ENCODE measurements at regions not wholly inside any gene's neighbourhood (a gene's known extent, or its start where the extent isn't known, plus 50 kb on each side); places are given as distances from the start of the nearest gene placed in this dataset.
"Not testable (repeated sequence)": the region's sequence is repeated elsewhere in the genome, so short reads cannot be mapped to it uniquely, and the experiment has no call there.

- no peak for DNase-seq
These were observed 61.2 kb downstream of the VIP start for GRCh38 chr6:152811785-152812184.

DNA sequence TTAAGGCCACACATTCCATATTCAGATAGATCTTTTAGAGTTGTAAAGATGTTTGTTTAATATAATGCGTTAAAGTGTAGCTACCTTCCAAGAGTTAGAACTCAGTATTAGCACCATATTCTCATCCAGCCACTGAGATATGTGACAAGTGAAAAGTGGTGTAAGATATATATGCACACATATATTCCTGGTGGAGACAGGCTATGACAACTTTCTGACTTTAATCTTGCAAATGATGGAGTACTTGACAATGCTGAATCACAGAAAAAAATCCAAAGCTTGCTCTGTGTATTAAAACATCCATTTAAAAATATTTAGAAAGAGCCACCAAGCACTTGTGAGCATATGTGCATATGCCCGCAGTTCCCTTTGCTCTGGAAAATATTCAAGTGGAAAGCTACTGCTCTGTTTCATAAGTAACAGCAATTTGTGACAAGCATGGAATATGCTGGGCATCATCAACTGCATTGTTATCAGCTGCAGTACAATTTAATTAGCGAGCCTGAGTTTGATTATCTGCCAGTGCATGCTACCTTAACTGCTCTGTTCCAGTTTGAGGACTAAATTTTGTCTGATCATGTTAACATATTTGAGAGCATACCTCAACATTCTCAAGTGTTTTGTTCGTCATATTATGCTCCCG is 64.8 kb downstream of the VIP start:
- no peak for DNase-seq

DNA sequence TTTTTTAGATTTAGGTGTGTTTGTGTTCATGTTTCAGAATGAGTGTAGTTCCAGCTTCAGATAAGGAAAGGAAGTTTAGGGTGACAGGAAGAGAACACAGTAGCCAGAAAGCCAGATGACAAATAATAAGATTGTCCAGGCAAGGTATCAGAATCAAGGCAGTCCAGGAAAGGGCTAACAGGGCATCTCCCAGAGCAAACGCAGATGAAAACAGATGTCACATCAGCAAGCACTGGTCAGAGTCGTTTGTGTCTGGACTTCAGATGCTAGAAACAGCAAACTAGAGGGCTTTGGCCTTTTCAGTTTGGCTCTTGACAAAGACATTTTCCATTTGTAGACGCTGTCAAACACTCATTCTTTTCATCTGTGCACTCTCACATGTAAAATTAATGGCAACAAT is 65.5 kb downstream of the VIP start:
- DNase-seq = no peak

DNA sequence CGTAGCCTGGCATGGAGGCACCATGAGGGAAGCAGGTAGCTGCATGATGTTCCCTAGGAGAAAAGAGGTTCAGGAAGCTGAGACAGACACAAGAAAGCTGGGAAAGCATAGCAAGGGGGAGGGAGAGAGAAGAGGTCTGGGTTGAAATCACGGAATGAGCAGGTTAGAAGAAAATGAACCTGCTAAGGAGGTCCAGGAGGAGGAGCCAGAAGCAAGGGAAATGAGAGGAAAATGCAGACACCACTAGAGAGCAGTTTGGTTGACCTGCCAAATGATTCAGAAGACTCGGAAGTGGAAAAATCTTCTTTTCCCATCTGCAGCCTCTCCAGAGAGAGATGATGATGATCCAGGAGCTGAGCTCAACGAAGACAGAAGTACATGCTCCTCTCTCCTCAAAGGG is 70.9 kb downstream of the VIP start:
- DNase-seq = no peak

DNA sequence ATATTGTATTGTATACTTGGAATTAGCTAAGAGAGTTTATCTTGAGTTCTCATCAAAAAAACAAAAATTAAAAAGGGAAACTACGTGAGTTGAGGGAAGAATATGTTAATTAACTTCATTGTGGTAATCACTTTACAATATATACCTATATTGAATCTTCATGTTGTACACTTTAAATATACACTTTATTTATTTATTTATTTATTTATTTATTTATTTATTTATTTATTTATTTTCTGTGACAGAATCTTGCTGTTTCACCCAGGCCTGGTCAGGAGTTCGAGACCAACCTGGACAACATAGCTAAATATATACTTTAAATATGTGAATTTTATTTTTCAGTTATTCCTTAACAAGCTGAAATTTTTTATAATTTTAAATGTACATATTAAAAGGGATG is 74.1 kb downstream of the VIP start:
- no peak for DNase-seq

DNA sequence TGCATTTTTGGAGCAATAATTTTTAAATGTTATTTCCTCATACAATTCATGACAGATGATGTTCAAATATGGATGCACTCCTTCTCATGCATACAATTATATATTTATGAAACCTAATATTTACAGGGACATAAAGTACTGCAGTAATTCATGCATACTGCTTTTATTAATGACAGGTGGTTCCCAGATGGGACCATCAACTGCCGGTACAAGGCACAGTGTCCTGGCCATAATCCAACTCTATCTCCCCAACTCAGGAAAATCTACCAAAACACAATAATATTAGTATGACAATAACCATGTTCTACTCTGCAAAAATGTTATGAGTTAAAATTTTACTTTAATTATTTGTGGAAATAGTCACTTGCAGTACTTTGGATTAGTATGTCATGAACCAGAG is 77.8 kb downstream of the VIP start:
- no peak for DNase-seq

DNA sequence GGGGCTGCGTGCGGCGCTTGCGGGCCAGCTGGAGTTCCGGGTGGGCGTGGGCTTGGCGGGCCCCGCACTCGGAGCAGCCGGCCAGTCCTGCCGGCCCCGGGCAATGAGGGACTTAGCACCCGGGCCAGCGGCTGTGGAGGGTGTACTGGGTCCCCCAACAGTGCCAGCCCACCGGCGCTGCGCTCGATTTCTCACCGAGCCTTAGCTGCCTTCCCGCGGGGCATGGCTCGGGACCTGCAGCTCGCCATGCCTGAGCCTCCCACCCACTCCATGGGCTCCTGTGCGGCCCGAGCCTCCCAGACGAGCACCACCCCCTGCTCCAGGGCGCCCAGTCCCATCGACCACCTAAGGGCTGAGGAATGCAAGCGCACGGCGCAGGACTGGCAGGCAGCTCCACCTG is 83.8 kb downstream of the VIP start:
- not testable (repeated sequence) for DNase-seq

DNA sequence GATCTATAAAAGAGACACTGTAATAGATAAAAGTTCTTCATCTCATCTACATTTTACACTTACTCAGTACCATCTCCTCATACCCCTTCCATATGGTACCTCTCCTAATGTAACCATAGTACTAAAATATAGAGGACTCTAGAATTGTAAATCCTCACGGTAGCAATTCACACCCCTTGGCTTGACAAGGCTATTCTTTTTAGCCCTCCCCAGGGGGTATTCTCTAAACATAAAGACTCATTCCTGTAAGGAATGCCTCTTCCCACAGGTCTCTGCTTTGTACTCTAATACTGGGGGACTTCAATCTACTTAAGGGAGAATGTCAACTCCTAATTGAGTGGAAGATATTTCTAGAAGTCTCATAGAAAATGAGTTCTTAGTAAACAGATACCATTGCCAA is 85.9 kb downstream of the VIP start:
- DNase-seq = no peak

DNA sequence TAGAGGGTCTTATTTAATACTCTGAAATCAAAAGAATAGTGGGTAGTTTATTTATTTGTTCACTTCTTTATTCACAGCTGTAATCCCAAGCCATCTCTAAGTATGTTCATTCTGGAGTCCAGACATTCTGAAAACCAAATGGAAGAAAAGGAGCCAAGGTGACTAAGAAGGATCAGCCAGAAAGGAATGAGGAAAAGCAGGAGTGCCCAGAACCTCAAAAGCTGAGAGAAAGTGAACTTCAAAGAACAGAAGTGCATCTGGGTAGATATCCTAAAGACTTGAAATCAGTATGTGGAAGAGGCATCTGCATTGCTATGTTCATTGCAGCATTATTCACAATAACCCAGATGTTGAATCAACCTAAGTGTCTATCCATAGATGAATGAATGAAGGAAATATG is 94.8 kb downstream of the VIP start:
- no peak for DNase-seq

DNA sequence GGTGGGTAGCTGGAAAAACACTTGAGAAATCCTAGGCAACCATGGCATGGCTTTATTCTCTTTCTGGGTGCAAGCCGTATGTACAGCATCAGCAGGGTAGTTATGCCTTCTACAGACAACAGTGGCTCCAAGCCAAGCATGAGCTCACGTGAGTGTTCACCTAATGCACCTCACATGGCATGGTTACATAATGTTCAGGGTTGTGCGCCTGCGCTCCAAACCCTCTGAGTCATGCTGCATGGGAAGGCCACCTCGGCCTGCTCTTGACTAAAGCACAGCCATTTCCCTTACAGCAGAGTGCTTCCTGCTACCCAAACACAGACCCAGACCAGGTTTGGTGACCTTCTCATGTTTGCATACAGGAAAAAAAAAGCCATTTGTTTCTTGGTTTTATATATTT is 96.2 kb downstream of the VIP start:
- no peak for DNase-seq

GRCh38 chr6:152848919-152849318 is 98.3 kb downstream of the VIP start:
- no peak for DNase-seq

DNA sequence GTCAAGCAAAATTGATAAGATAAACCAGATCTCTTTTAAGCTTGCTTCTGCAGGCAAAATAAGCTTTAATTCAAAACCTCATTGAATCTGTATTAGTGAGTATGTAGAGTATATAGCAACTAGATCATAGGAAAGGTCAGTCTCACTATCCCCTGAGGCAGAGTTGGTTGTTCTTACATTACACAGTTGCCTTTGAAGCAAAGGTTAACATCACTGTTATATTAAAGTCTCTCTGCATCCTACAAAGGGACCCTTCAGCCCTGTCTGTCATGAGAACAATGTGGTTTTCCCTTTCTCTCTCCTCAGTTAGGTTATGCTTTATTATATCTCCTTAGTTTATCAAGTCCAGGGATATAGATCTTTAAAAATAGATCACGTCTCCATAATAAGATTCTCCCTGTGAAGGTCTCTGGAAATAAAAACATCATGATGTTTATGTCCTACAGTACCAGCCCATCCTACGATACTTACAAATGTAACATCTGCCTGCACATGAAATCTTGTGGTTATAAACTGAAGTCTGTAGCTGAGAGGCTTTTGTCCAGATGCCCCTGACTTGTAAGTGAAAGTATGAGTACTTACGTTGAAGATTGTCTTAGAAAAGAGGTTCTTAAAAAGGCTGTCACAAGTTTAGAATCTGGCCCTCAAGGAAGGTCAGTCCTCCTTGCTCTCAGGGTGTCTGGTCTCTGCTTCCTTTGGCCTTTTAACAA is 103.6 kb downstream of the VIP start:
- no peak for DNase-seq

DNA sequence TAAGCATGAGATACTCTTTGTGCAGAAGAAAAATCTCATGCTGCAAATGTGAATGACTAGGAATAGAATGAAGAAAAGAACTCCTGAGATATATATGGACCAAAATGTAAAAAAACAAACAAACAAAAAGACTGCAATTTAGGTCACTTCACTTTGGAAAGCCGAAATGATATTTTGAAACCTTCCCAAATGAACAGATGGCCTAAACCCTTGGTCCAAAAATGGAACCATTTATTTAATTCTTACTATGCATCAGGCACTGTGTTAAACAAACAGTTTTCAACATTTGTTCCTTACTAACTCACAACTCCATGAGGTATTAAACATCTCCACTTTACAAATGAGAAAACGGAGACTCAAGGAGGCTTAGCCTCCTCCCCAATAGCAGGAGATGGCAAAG is 107.5 kb downstream of the VIP start:
- no peak for DNase-seq

DNA sequence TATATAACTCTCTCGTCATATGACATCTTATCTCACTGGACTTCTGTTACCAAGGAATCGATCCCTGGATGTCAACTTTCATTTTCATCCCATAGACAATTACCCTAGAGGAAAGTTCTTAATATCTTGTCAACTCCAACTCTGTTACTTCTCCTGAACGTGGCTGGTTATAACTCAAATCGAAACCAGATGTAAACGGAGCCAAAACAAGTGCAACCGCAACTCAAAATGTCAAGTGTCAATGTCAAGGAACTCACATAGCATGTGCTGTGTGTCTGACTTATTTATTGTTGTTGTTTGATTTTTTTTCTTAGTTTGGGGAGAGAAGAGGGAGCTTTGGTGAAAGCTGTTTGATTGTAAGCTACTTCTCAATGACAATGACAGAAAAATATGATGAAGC is 108.6 kb downstream of the VIP start:
- no peak for DNase-seq

- peak; percentile 28 for DNase-seq
These were observed 113.2 kb downstream of the VIP start for GRCh38 chr6:152863618-152864326.

DNA sequence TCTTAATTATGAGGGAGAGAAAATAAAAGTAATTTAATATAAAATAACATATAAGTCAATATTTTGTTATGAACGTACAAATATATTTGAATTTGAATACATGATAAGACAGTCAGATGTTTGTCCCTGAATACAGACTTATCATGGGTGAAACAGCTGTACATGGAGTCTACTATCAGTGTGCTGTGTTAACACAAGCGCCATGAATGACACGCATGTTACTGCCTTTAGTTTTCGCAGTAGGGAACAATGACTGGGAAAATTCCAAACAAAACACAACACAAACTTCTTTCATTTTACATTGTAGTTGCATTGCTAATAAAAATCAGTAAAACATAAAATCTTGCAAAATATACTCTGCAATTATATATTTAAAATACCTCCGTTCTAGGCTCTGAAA is 108.6 kb downstream of the FBXO5 start:
- no peak for DNase-seq

DNA sequence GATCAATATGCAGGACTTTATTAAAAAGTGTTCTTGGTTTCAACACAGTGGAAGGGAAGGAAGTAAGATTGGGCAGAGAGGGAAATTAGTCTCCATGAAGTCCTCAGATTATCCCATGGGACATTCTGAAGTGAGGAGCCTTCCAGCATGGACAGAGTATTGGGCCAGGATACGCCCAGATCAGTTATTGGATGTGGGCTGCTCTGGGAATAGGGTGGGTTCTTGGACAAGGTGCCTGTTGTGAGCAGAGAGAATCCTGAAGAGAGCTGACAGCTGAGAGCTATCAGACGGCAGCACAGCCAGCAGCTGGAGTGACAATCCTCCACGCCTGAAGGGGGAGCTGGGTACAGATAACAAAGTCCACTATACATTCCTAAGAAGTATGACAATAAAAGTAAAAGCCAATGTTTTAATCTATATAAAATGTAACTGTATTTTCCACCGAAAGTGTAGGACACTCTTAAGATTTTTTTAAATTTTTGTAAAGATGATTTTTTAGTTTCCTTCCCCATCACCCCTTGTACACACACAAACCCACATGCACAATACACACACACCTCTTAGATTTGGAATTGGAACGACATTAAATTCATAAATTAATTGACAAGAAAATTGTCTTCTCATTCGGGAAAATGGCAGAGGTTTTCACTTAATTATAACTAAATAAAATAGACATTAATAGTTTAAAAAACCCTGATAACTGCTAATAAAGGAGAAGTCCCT is 107.8 kb downstream of the FBXO5 start:
- no peak for DNase-seq

- DNase-seq = no peak
These were observed 103.2 kb downstream of the FBXO5 start for GRCh38 chr6:152879681-152880080.

DNA sequence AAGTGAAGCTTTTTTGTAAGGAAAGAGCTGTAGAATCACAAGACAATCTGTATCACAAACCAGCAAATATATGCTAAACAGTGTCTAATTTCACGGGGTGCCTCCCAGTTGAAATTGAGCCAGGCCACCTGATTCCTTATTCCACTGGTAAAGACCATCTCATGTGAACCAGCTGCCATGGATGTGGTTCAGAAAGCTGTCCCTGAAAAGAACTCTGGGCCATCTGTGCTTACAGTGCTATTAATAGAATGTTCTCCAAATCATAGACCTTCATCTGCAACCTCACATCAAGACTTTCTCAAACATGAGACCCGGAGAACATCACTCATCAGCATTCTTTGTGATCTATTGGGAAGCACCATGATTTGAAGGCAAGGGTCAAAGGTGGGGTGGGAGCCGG is 89.7 kb downstream of the FBXO5 start:
- no peak for DNase-seq

DNA sequence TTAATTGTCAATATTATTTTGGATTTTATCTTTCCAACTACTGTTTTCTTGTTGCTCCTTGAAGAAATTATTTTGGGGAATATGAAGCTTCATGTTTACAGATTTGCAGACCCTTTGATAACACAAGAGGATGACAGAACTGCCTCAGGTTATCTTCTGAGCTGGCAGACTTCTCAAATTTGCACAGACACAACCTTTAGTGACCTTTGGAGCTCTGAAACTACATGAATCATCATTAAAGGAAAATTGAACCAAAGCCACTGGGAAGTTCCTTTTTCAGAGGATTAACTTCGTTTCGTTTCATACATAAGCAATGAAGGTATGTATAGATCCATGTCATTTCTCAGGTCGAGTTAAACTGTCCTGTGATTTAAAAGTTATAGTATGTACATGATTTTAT is 85.9 kb downstream of the FBXO5 start:
- DNase-seq = no peak

GRCh38 chr6:152897807-152898399 is 84.9 kb downstream of the FBXO5 start:
- no peak for DNase-seq

DNA sequence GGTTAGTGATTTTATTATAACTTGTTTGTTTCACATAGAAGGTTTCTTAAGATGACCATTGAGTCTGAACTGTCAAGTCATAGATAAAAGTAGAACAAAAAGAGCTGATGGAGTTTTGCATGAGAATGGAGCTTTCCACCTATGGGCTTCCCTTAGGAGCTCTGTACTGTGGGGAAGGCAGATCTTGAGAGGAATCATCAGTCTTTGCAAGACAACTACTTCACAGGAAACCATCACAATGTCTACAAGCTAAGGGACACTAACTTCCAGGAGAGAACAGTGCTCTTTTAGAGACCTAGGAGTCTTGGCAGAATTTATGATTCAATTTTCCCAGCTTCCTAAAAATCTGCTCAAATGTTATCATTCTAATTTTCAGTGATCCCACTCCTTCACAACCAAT is 78.2 kb downstream of the FBXO5 start:
- no peak for DNase-seq

- DNase-seq = no peak
These were observed 77.1 kb downstream of the FBXO5 start for GRCh38 chr6:152905551-152906299.

All from NCI-H526 treated with DMSO at 0.1 percent for 48 hours (cell line).